ENCODE measurements at regions not wholly inside any gene's neighbourhood (a gene's known extent, or its start where the extent isn't known, plus 50 kb on each side); places are given as distances from the start of the nearest gene placed in this dataset.

GRCh38 chr13:40275155-40275554, 391.3 kb downstream of the FOXO1 start:
- H3K27me3 ChIP-seq (ENCODE audit: control insufficient read depth in 2 of 2, insufficient read depth in 2 of 2, low read length in 2 of 2) = peaks cover 0 to 4% of the 10 kb centered on the region in 2 experiments; a peak in 1 of 5 replicates
- ChIA-PET POLR2A (no interaction called here), CTCF (ENCODE audit: low intra/inter-chr PET ratio) (no interaction called here)
- intact Hi-C loops (cut with micrococcal nuclease) = no loop called here
- BruUV-seq (replicated peaks) = no TSS peak
- H4K20me1 ChIP-seq (replicated peaks; ENCODE audit: control insufficient read depth, insufficient read depth, low read length) = no peaks in the 10 kb centered on the region
- WGBS (ENCODE audit: insufficient coverage, low coverage, missing lambda C conversion rate) = 3% methylated on average over 4 of the region's 4 CpGs
- H2AFZ ChIP-seq (ENCODE audit: low read depth, low read length) = no peak overlapping the region
- no peak for FAIRE-seq
- in situ Hi-C loops (cut with MboI) = no loop called here
- no peaks in the 10 kb centered on the region for H3K4me1 ChIP-seq (replicated peaks in 1 of 2; ENCODE audit: control insufficient read depth in 2 of 2, insufficient read depth in 2 of 2, low read length in 2 of 2)
- ATAC-seq = no peak
- no peaks in the 10 kb centered on the region for H3K9me3 ChIP-seq (replicated peaks; ENCODE audit: control insufficient read depth, insufficient read depth, low read depth, low read length)
- no peak overlapping the region for H3K4me2 ChIP-seq (ENCODE audit: insufficient read depth, low read length)
- no peak overlapping the region for H3K9ac ChIP-seq (ENCODE audit: insufficient read depth in 1 of 2, low read depth in 2 of 2, low read length in 2 of 2)
- no peaks in the 10 kb centered on the region for H3K9me1 ChIP-seq (ENCODE audit: control insufficient read depth, insufficient read depth, low read length)
- no peak for TF ChIP-seq DLX4 (CRISPR knock-in tag; IDR thresholded peaks at IDR 0.05)
- no peak for TF ChIP-seq POLR2AphosphoS5 (IDR thresholded peaks at IDR 0.05; ENCODE audit: control insufficient read depth, insufficient read depth, low read depth, low read length)
- no peak for TF ChIP-seq TAF15 (IDR thresholded peaks at IDR 0.05; ENCODE audit: low read depth, low read length)
- TF ChIP-seq TCF7L2 (IDR thresholded peaks at IDR 0.05; ENCODE audit: low read depth, low read length) = no peak
- TF ChIP-seq HOXB6 (CRISPR knock-in tag; IDR thresholded peaks at IDR 0.05; ENCODE audit: borderline replicate concordance) = no peak
- no peak for TF ChIP-seq MITF (IDR thresholded peaks at IDR 0.05)
- no peak for TF ChIP-seq ADNP (tag; IDR thresholded peaks at IDR 0.05)
- TF ChIP-seq FOXP1 (CRISPR knock-in tag; IDR thresholded peaks at IDR 0.05) = no peak
- no peak for TF ChIP-seq NR0B1 (IDR thresholded peaks at IDR 0.05; ENCODE audit: partially characterized antibody)
- no peak for TF ChIP-seq AFF4 (CRISPR knock-in tag; IDR thresholded peaks at IDR 0.05)
- no peak for TF ChIP-seq ZNF212 (CRISPR knock-in tag; IDR thresholded peaks at IDR 0.05)
- no peak for TF ChIP-seq HDGF (IDR thresholded peaks at IDR 0.05)
- TF ChIP-seq HNRNPUL1 (IDR thresholded peaks at IDR 0.05; ENCODE audit: low read length) = no peak
- TF ChIP-seq RCOR1 (IDR thresholded peaks at IDR 0.05; ENCODE audit: borderline replicate concordance in 1 of 2, low read depth in 2 of 2, low read length in 2 of 2) = no peak
- TF ChIP-seq MNT (conservative IDR thresholded peaks at IDR 0.05) = no peak
- no peak overlapping the region for H3K27ac ChIP-seq (ENCODE audit: extremely low read depth, low read depth, low read length)
- no peak for DNase-seq (ENCODE audit: extremely low read depth in 1 of 4, low spot score in 3 of 4)
- H3K79me2 ChIP-seq (ENCODE audit: control insufficient read depth, insufficient read depth, low read length) = no peaks in the 10 kb centered on the region
- no peaks in the 10 kb centered on the region for H3K36me3 ChIP-seq (ENCODE audit: control insufficient read depth, insufficient read depth, low read length)
- no peak overlapping the region for H3K4me3 ChIP-seq
